ENCODE measurements at regions not wholly inside any gene's neighbourhood (a gene's known extent, or its start where the extent isn't known, plus 50 kb on each side); places are given as distances from the start of the nearest gene placed in this dataset.

- DNase-seq, result no peak
Measured at GRCh38 chr3:102580760-102581159, 145.9 kb downstream of the ZPLD1 start.

GRCh38 chr3:102586485-102586884, 151.7 kb downstream of the ZPLD1 start:
- Histone ChIP-seq H3K36me3 (no peaks in the 10 kb centered on the region), H3K27me3 (ENCODE audit: insufficient read depth, low read depth, severe bottlenecking) (no peaks in the 10 kb centered on the region), H3K27ac (no peak overlapping the region), H3K9me3 (ENCODE audit: severe bottlenecking) (no peaks in the 10 kb centered on the region), H3K4me3 (ENCODE audit: low read depth, low read length) (no peak overlapping the region)
- TF ChIP-seq CTCF (IDR thresholded peaks at IDR 0.05; ENCODE audit: low read depth, low read length), result no peak
- no peak for DNase-seq

More at GRCh38 chr3:102580760-102581159, 145.9 kb downstream of the ZPLD1 start:
- no peaks in the 10 kb centered on the region for H3K27me3 ChIP-seq (ENCODE audit: insufficient read depth, low read depth, severe bottlenecking)
- H3K36me3 ChIP-seq, result no peaks in the 10 kb centered on the region
- no peak overlapping the region for H3K4me3 ChIP-seq (ENCODE audit: low read depth, low read length)
- no peak for TF ChIP-seq CTCF (IDR thresholded peaks at IDR 0.05; ENCODE audit: low read depth, low read length)
- H3K27ac ChIP-seq, result no peak overlapping the region
- no peaks in the 10 kb centered on the region for H3K9me3 ChIP-seq (ENCODE audit: severe bottlenecking)

- Histone ChIP-seq H3K27me3 (ENCODE audit: insufficient read depth, low read depth, severe bottlenecking) (no peaks in the 10 kb centered on the region), H3K27ac (no peak overlapping the region), H3K36me3 (no peaks in the 10 kb centered on the region), H3K9me3 (ENCODE audit: severe bottlenecking) (no peaks in the 10 kb centered on the region), H3K4me3 (ENCODE audit: low read depth, low read length) (no peak overlapping the region)
- no peak for DNase-seq
- no peak for TF ChIP-seq CTCF (IDR thresholded peaks at IDR 0.05; ENCODE audit: low read depth, low read length)
Measured at GRCh38 chr3:102593812-102594602, 159.2 kb downstream of the ZPLD1 start.

- H3K27ac ChIP-seq, result no peak overlapping the region
- no peak for TF ChIP-seq CTCF (IDR thresholded peaks at IDR 0.05; ENCODE audit: low read depth, low read length)
- no peaks in the 10 kb centered on the region for H3K27me3 ChIP-seq (ENCODE audit: insufficient read depth, low read depth, severe bottlenecking)
- no peaks in the 10 kb centered on the region for H3K9me3 ChIP-seq (ENCODE audit: severe bottlenecking)
- no peaks in the 10 kb centered on the region for H3K36me3 ChIP-seq
- DNase-seq, result no peak
- no peak overlapping the region for H3K4me3 ChIP-seq (ENCODE audit: low read depth, low read length)
Measured at GRCh38 chr3:102595057-102595456, 160.2 kb downstream of the ZPLD1 start.

- no peaks in the 10 kb centered on the region for H3K9me3 ChIP-seq (ENCODE audit: severe bottlenecking)
- H3K27ac ChIP-seq, result no peak overlapping the region
- H3K4me3 ChIP-seq (ENCODE audit: low read depth, low read length), result no peak overlapping the region
- TF ChIP-seq CTCF (IDR thresholded peaks at IDR 0.05; ENCODE audit: low read depth, low read length), result no peak
- DNase-seq, result no peak
- no peaks in the 10 kb centered on the region for H3K36me3 ChIP-seq
- H3K27me3 ChIP-seq (ENCODE audit: insufficient read depth, low read depth, severe bottlenecking), result no peaks in the 10 kb centered on the region
Measured at GRCh38 chr3:102599819-102600576, 165.2 kb downstream of the ZPLD1 start.
